Ishikawa (cell line): ENCODE measurements at regions not wholly inside any gene's neighbourhood (a gene's known extent, or its start where the extent isn't known, plus 50 kb on each side); places are given as distances from the start of the nearest gene placed in this dataset.

ENCODE experiments used
- CEBPB ChIP-seq: IDR thresholded peaks from 2 replicates; pipeline ENCODE4 v1.6.1; 2012
- CREB1 ChIP-seq: IDR thresholded peaks from 2 replicates; pipeline ENCODE4 v1.6.1; 2012; ENCODE audit warnings: low read depth
- EGR1 ChIP-seq: IDR thresholded peaks from 2 replicates; pipeline ENCODE4 v1.6.1; 2012
- EP300 ChIP-seq: IDR thresholded peaks from 2 replicates; pipeline ENCODE4 v1.6.1; 2012; ENCODE audit warnings: borderline replicate concordance
- FOXM1 ChIP-seq: IDR thresholded peaks from 2 replicates; pipeline ENCODE4 v1.6.1; 2012; ENCODE audit warnings: low read depth, borderline replicate concordance
- NFIC ChIP-seq: IDR thresholded peaks from 2 replicates; pipeline ENCODE4 v1.6.1; 2012
- RAD21 ChIP-seq: IDR thresholded peaks from 2 replicates; pipeline ENCODE4 v1.6.1; 2012; ENCODE audit warnings: low read depth
- TAF1 ChIP-seq: IDR thresholded peaks from 2 replicates; pipeline ENCODE4 v1.6.1; 2012; ENCODE audit warnings: low read depth, mild to moderate bottlenecking
- TCF12 ChIP-seq: IDR thresholded peaks from 2 replicates; pipeline ENCODE4 v1.6.1; 2012; ENCODE audit warnings: low read depth
- TEAD4 ChIP-seq: IDR thresholded peaks from 2 replicates; pipeline ENCODE4 v1.6.1; 2012
- YY1 ChIP-seq: IDR thresholded peaks from 2 replicates; pipeline ENCODE4 v1.6.1; 2012; ENCODE audit warnings: low read depth
- ZBTB7A ChIP-seq: IDR thresholded peaks from 2 replicates; pipeline ENCODE4 v1.6.1; 2012; ENCODE audit warnings: low read depth
- TF ChIP-seq, protein P1 (sequence below): IDR thresholded peaks from 2 replicates; pipeline ENCODE4 v1.6.1; 2012
- TF ChIP-seq, protein P2 (sequence below): IDR thresholded peaks from 2 replicates; pipeline ENCODE4 v1.6.1; 2012
- TF ChIP-seq, protein P3 (sequence below): IDR thresholded peaks from 2 replicates; pipeline ENCODE4 v1.6.1; 2012; ENCODE audit warnings: low read depth, mild to moderate bottlenecking

DNA sequence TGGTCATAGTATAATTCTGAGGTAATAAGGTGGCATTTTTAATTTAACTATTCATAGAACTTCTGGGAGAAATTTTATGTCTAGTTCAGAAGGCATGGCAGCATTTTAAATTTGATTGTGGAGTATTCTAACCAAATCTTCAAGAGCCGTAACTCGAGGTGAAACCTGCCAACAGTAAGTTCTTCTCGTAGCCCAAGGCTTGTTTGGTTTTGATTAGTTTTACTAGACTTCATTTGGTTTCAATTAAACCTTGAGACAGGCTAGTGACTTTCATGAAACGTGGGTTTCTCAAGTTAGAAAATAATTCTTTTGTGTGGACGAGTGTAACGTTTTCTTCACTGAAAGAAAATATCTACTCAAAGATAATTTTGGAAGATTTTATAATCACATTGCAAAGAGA lies 395.5 kb downstream of the USP25 start:
- TF ChIP-seq ZBTB7A, result no peak
- TF ChIP-seq FOXM1, result no peak

DNA sequence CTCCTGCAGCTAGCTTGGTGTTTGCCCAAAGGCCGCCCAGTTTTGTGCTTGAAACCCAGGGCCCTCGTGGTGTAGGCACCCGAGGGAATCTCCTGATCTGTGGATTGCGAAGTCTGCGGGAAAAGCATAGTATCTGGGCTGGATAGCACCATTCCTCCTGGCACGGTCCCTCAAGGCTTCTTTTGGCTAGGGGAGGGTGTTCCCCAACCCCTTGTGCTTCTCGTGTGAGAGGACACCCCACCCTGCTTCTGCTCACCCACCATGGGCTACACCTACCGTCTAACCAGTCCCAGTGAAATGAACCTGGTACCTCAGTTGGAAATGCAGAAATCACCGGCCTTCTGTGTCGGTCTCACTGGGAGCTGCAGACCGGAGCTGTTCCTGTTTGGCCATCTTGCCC lies 403.5 kb downstream of the USP25 start:
- TF ChIP-seq TCF12 (no peak), TAF1 (no peak), TEAD4 (no peak), CEBPB (no peak), CREB1 (no peak), ZBTB7A (no peak), RAD21 (no peak), YY1 (no peak), FOXM1 (no peak)
- TF ChIP-seq, protein P1, sequence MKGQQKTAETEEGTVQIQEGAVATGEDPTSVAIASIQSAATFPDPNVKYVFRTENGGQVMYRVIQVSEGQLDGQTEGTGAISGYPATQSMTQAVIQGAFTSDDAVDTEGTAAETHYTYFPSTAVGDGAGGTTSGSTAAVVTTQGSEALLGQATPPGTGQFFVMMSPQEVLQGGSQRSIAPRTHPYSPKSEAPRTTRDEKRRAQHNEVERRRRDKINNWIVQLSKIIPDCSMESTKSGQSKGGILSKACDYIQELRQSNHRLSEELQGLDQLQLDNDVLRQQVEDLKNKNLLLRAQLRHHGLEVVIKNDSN, result no peak
- TF ChIP-seq, protein P2, sequence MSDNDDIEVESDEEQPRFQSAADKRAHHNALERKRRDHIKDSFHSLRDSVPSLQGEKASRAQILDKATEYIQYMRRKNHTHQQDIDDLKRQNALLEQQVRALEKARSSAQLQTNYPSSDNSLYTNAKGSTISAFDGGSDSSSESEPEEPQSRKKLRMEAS, result no peak
- TF ChIP-seq, protein P3, sequence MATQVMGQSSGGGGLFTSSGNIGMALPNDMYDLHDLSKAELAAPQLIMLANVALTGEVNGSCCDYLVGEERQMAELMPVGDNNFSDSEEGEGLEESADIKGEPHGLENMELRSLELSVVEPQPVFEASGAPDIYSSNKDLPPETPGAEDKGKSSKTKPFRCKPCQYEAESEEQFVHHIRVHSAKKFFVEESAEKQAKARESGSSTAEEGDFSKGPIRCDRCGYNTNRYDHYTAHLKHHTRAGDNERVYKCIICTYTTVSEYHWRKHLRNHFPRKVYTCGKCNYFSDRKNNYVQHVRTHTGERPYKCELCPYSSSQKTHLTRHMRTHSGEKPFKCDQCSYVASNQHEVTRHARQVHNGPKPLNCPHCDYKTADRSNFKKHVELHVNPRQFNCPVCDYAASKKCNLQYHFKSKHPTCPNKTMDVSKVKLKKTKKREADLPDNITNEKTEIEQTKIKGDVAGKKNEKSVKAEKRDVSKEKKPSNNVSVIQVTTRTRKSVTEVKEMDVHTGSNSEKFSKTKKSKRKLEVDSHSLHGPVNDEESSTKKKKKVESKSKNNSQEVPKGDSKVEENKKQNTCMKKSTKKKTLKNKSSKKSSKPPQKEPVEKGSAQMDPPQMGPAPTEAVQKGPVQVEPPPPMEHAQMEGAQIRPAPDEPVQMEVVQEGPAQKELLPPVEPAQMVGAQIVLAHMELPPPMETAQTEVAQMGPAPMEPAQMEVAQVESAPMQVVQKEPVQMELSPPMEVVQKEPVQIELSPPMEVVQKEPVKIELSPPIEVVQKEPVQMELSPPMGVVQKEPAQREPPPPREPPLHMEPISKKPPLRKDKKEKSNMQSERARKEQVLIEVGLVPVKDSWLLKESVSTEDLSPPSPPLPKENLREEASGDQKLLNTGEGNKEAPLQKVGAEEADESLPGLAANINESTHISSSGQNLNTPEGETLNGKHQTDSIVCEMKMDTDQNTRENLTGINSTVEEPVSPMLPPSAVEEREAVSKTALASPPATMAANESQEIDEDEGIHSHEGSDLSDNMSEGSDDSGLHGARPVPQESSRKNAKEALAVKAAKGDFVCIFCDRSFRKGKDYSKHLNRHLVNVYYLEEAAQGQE, result no peak

DNA sequence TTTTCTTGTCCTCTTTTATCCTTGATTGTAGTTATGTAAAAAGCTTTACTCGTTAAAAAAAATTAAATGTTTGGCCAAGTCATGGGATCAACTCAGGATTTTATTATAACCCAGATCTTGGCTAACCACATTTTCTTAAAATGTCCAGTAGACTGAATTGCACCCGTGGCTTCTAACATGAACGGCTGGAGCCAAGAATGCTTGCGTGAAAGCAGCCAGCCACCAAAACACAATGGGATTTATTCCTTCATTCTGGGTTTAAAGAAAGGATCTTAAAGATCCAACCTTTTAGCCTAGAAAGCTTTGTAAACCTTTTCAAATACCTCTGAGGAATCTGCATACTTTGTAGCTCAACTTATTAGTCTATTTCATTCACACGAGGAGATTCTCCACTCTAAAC lies 404.4 kb downstream of the USP25 start:
- no peak for TF ChIP-seq TCF12

DNA sequence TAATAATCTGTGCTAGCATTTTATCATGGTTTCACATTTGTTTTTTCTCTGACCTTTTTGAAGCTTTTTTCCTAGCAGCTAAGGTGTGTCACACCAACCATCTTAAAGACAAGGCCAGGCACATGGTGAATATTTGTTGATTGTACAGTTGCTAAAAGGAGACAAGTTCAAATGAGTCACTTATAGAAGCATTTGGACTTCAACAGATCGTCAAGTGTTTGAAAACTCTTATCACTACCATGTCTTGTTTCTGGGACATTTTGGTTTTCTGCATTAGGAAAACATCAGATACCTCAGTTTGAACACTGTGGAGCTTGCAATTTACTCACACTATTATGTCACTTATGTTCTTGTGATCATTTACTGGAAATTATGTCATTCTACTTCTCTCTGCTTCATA lies 407.3 kb downstream of the USP25 start:
- TF ChIP-seq TAF1, result no peak
- no peak for TF ChIP-seq TEAD4
- TF ChIP-seq TCF12, result no peak
- TF ChIP-seq, protein P3, result no peak
- no peak for TF ChIP-seq RAD21
- TF ChIP-seq EP300, result no peak
- TF ChIP-seq CREB1, result no peak
- TF ChIP-seq NFIC, result no peak
- no peak for TF ChIP-seq YY1
- no peak for TF ChIP-seq CEBPB
- no peak for TF ChIP-seq FOXM1
- TF ChIP-seq, protein P1, result no peak
- TF ChIP-seq EGR1, result no peak
- TF ChIP-seq ZBTB7A, result no peak
- TF ChIP-seq, protein P2, result no peak

DNA sequence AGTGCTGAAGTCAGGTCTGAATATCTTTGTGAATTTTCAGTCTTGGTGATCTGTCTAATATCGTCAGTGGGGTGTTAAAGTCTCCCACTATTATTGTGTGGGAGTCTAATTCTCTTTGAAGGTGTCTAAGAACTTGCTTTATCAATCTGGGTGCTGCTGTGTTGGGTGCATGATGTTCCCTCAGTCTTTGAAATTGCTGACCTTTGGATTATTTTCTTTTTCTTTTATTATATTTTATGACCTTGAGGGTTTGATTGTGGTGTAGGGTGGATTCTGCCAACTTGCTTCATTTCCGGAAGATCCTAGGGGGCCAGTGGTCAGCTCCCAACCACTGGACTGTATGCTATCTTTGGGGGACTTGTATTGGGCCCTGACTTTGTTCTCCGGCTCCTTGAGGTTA lies 415.3 kb downstream of the USP25 start:
- TF ChIP-seq ZBTB7A (no peak), YY1 (no peak), FOXM1 (no peak), EP300 (no peak), CEBPB (no peak), TEAD4 (no peak)
- TF ChIP-seq, protein P3, result no peak

DNA sequence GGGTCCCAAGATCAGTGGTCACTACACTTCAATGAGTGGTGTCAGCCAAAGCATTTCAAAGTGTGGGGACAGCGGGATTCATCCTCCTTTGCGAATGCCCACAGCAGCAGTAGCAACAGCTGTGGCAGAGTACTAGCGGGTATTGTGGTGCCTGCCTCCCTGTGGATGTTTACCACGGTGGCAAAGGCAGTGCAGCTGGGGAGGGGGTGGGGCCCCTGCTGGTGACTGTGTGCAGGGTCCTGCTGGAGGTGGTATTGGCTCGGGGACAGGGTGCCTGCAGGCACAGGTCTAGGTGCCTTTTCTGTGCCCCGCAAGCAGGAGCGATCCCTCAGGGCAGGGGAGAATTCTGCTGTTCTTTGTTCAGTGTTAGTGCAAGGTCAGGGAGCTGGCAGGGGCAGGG lies 415.7 kb downstream of the USP25 start:
- TF ChIP-seq TEAD4 (no peak), CREB1 (no peak), TAF1 (no peak)
